MV-4-11 (cell line): ENCODE measurements at regions not wholly inside any gene's neighbourhood (a gene's known extent, or its start where the extent isn't known, plus 50 kb on each side); places are given as distances from the start of the nearest gene placed in this dataset.

Source experiments
- DNase-seq: peaks from one replicate; lab custom pipeline; 2025; lab: John Stamatoyannopoulos, UW

- DNase-seq: peak; percentile 94
These were observed 125.5 kb upstream of the DCN start for GRCh38 chr12:91307957-91308670.

GRCh38 chr12:91290354-91290753, 107.7 kb upstream of the DCN start:
- no peak for DNase-seq

- no peak for DNase-seq
These were observed 107.3 kb upstream of the DCN start for GRCh38 chr12:91289906-91290305.

- no peak for DNase-seq
These were observed 106.5 kb upstream of the DCN start for GRCh38 chr12:91289072-91289471.

GRCh38 chr12:91287753-91288152, 105.1 kb upstream of the DCN start:
- DNase-seq: no peak

DNA sequence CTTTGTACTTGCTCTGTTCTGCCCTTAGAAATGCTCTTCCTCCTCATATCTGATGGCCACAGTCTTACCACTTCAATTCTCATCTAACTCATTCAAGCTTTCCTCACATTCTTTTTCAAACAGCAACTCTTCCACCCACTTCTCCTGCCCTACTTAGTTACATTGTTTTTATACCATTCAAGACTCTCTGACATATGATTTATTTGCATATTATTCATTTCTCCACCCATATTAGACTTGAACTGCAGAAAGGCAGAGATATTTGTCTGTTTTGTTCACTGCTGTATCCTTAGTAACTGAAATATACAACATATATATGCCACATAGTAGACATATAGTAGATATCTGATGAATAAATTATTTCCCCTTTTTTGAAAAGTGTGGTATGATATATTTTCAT, 95.5 kb upstream of the DCN start:
- no peak for DNase-seq

GRCh38 chr12:91276509-91276908, 93.9 kb upstream of the DCN start:
- no peak for DNase-seq

GRCh38 chr12:91275321-91275720, 92.7 kb upstream of the DCN start:
- DNase-seq: no peak

DNA sequence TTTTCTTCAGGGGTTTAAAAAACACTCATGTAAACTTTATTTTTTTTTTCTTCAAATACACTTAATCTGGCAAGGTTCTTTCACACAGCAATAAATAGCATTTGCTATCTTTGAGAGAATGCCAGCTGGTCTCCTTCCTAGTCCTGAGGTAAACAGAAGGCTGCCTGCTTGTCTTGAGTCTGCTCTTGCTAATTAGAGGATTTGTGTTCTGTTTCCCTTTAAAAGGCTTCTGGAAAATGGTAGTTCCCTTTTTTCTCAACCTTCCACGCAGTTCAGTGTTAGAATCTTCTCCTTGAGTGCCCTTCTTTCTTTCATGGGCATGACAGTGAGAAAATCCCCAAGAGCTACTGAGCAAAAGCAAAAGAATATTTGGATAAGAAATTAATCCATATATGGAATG, 92.3 kb upstream of the DCN start:
- peak; percentile 21 for DNase-seq

DNA sequence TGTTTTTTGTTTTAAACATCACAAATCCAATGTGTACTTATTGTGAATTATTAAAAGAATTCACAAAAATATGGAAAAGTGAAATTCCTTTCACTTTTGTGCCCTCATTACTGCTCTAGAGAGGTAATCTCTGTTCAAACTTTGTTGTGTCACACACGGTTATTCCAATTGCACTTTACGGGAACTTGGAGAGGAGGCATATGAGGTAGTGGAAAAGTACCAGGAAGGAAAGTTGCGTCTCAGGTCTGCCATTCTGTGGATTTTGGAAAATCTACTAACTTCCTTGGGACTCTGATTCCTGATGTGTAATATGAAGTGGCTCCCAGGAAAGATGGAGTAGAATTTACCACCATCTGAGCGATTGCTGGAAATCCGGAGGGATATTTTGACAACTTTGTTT, 90.9 kb upstream of the DCN start:
- DNase-seq: no peak

DNA sequence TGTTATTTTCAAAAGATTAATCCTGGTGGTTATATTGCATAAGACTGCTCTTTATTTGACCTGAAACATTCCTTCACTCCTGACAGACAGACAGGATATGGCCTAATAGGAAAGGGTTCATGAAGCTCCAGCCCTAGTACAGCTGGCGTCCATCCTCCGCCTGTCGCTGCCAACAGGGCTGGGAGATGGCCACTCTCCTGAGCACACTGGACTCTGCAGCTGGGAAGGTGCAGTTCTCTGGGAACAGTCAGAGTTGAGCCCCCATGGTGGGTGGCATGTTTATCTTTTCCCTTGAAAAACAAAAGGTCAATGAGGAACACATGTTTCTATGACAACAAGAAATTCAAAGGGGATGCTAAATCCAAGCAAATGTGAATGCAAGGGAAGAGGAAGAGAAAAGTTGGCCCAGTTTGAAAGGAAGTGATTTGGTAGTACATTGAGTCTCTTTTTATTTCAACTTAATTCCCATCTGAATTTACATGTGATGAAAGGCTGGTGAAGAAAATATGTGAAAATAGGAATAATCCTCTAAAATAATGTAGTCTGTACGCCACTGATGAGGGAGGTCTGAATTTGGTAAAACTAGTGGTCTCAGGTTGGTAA, 89.9 kb upstream of the DCN start:
- no peak for DNase-seq

DNA sequence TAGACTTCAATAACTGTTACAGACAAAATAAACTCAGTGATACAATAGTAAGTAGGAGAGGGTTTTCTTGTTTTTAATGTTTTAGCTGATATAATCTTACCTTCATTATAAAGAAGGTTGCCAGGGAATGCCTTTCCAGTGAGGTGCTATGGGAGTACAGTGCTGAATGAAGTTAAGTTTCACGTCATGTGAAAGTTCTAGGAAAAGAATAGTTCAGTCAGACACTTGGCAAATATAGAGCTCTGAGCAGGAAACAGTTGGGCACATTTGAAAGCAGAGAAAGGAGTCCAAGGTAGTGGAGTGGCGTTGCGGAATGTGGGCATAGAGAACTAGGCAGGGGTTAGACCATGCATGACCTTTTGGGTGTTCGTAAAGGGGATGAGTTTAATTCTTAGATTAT, 88.6 kb upstream of the DCN start:
- no peak for DNase-seq

- no peak for DNase-seq
These were observed 84.4 kb upstream of the DCN start for GRCh38 chr12:91267039-91267438.

DNA sequence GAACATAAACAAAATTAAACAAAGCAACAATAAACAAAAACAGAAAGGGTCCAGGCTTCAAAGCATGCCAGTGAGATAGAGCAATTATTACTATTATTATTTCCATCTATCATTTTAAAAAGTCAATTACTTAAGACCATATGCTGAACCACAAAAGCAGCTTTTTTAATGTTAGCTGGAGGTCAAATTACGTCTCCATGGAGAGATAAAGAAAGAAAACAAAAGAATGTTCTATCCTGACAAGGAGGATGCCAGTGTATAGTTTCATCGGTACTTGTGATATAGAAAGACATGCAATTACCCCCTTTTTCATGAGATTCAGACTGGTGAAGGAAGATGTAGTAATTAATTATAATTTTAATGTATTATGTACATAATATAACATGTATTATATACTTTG, 81.6 kb upstream of the DCN start:
- DNase-seq: no peak

GRCh38 chr12:91261820-91262676, 79.4 kb upstream of the DCN start:
- no peak for DNase-seq

- DNase-seq: no peak
These were observed 73.8 kb upstream of the DCN start for GRCh38 chr12:91256411-91256810.

DNA sequence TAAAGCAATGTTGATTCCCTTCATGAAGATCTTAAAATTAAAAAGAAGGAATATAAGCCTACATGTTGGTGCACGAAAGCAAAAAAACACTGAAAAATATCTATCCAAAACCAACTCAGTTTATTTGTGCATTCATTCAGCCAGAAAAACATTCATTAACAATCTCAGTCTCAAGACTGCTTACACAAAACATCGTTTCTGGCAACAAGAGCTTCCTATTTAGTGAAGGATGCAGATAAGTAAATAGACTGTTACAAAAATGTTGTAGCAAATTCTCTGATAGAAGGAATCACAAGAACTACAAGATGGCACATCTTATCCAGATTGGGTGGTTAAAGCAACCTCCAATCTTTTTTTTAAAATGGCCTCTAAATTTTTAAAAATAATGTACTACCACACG, 69.7 kb upstream of the DCN start:
- DNase-seq: no peak

DNA sequence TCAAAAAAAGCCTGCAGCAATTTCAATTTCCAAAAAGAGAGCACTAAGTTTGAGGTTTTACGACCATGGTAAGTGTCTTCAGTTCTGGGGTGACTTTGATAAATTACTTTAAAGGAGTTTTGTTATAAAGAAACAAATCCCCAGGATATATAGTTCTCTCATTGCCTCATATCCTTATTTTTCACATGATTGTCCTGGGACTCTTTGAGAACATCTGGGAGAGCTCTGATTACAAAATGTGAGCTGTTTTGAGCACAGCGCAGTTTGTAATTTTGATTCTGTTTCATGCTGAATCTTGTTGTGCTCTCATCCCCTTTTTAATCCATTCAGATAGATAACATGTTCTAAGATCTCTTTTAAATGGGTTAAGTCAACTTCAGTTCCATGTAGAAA, 67.7 kb upstream of the DCN start:
- no peak for DNase-seq

GRCh38 chr12:91249518-91250272, 67.1 kb upstream of the DCN start:
- DNase-seq: no peak

DNA sequence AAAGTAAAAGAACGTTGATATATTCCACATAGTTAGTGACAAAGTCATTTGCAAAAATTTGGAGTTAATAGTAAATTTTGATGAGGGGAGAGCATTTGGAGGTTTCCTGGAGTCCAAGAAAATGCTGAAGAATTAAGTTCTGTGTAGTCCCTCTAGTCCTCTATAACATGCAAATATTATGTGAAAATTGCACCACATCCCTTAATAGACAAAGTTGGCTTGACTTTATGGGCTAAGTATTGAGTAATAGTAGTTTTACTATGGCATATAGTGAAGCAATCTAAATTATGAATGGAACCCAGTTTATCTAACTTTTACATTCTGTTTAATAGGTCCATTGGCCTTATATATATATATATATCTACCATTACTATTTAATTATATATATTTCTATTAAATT, 66.4 kb upstream of the DCN start:
- DNase-seq: peak; percentile 41

DNA sequence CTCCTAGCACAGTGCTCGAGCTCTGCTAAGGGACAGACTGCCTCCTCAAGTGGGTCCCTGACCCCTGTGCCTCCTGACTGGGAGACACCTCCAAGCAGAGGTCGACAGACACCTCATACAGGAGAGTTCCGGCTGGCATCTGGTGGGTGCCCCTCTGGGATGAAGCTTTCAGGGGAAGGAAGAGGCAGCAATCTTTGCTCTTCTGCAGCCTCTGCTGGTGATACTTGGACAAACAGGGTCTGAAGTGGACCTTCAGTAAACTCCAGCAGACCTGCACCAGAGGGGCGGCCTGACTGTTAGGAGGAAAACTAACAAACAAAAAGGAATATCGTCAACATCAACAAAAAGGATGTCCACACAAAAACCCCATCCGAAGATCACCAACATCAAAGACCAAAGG, 60.6 kb upstream of the DCN start:
- DNase-seq: peak; percentile 7

- DNase-seq: no peak
These were observed 59.1 kb upstream of the DCN start for GRCh38 chr12:91241756-91242155.
